HepG2 (cell line): ENCODE measurements at regions not wholly inside any gene's neighbourhood (a gene's known extent, or its start where the extent isn't known, plus 50 kb on each side); places are given as distances from the start of the nearest gene placed in this dataset.

Experiments used
- ARNT ChIP-seq: fragments of 450-650 bp; IDR thresholded peaks from 2 replicates; pipeline ENCODE4 v1.6.1; 2017
- ATF7 ChIP-seq, 2 experiments: fragments of 450-650 bp in 1 of 2; sonication (generic) in 1 of 2; formaldehyde crosslinking in 1 of 2; IDR thresholded peaks; 2 replicates each; pipeline versions ENCODE4 v1.4.0 to v1.6.1; 2016 to 2020; ENCODE audit warnings: antibody characterized with exemption in 1 of 2, mild to moderate bottlenecking in 1 of 2, missing genetic modification reagents in 1 of 2
- ATF7-NPFF ChIP-seq: sonication (generic); formaldehyde crosslinking; IDR thresholded peaks from 2 replicates; pipeline ENCODE4 v1.8.1; 2023; ENCODE audit warnings: mild to moderate bottlenecking, low read depth, missing genetic modification reagents, moderate library complexity
- CSRNP1 ChIP-seq: sonication (generic); formaldehyde crosslinking; IDR thresholded peaks from 2 replicates; pipeline ENCODE4 v1.8.1; 2023; ENCODE audit warnings: mild to moderate bottlenecking, missing genetic modification reagents
- FOXJ3 ChIP-seq: sonication (generic); formaldehyde crosslinking; IDR thresholded peaks from 2 replicates; pipeline ENCODE4 v1.4.0; 2020; ENCODE audit warnings: missing genetic modification reagents, mild to moderate bottlenecking, borderline replicate concordance
- HNRNPL ChIP-seq: fragments of 200-400 bp; formaldehyde crosslinking; IDR thresholded peaks from 2 replicates; pipeline ENCODE4 v1.6.1; 2017; ENCODE audit warnings: mild to moderate bottlenecking, low read depth, low read length
- IRF9 ChIP-seq: sonication (generic); formaldehyde crosslinking; IDR thresholded peaks from 2 replicates; pipeline ENCODE4 v1.8.0; 2022; ENCODE audit warnings: missing genetic modification reagents, mild to moderate bottlenecking, borderline replicate concordance
- MAF1 ChIP-seq: sonication (generic); formaldehyde crosslinking; IDR thresholded peaks from 2 replicates; pipeline ENCODE4 v1.5.0; 2020; ENCODE audit warnings: missing genetic modification reagents, borderline replicate concordance
- PRDM15 ChIP-seq: sonication (generic); formaldehyde crosslinking; IDR thresholded peaks from 2 replicates; pipeline ENCODE4 v1.4.0; 2020; ENCODE audit warnings: missing genetic modification reagents
- TFAP4 ChIP-seq: sonication (generic); IDR thresholded peaks from 2 replicates; pipeline ENCODE4 v1.6.1; 2016; ENCODE audit warnings: low read depth, borderline replicate concordance
- ZBED4 ChIP-seq: sonication (generic); formaldehyde crosslinking; IDR thresholded peaks from 2 replicates; pipeline ENCODE4 v1.4.0; 2020; ENCODE audit warnings: missing genetic modification reagents, borderline replicate concordance
- ZNF275 ChIP-seq: sonication (generic); formaldehyde crosslinking; IDR thresholded peaks from 2 replicates; pipeline ENCODE4 v1.8.0; 2022; ENCODE audit warnings: missing genetic modification reagents, mild to moderate bottlenecking, inconsistent platforms, borderline replicate concordance
- ZNF674 ChIP-seq: sonication (generic); formaldehyde crosslinking; IDR thresholded peaks from 2 replicates; pipeline ENCODE4 v1.5.0; 2020; ENCODE audit warnings: low read depth, mild to moderate bottlenecking, missing genetic modification reagents
- ZNF75D ChIP-seq: sonication (generic); formaldehyde crosslinking; IDR thresholded peaks from 2 replicates; pipeline ENCODE4 v1.8.1; 2023; ENCODE audit warnings: missing genetic modification reagents, mild to moderate bottlenecking, borderline replicate concordance

GRCh38 chr14:35213869-35214387 is 78.3 kb upstream of the PSMA6 start (continued):
- no peak for TF ChIP-seq PRDM15 (CRISPR knock-in tag)
- no peak for TF ChIP-seq MAF1 (CRISPR knock-in tag)
- no peak for TF ChIP-seq ZNF275
- no peak for TF ChIP-seq CSRNP1 (CRISPR knock-in tag)
- TF ChIP-seq HNRNPL: no peak
- TF ChIP-seq ARNT: no peak
- TF ChIP-seq IRF9 (CRISPR knock-in tag): no peak
- no peak for TF ChIP-seq ZNF75D (CRISPR knock-in tag)
- no peak for TF ChIP-seq ZBED4 (CRISPR knock-in tag)
- TF ChIP-seq ZNF674 (CRISPR knock-in tag): no peak
- peak; percentile 17; the same call in 1 of the 2 replicates for TF ChIP-seq ATF7 (IDR thresholded peaks at IDR 0.05)
- TF ChIP-seq ATF7 (CRISPR knock-in tag; IDR thresholded peaks at IDR 0.05): no peak
- no peak for TF ChIP-seq TFAP4
- TF ChIP-seq FOXJ3 (CRISPR knock-in tag): peak; percentile 49; the same call in 1 of the 2 replicates
- TF ChIP-seq ATF7-NPFF: no peak
